HG02610 (cell line): ENCODE measurements at regions not wholly inside any gene's neighbourhood (a gene's known extent, or its start where the extent isn't known, plus 50 kb on each side); places are given as distances from the start of the nearest gene placed in this dataset.

Experiments
- ATAC-seq: cut with Tn5 transposase; IDR thresholded peaks from one replicate; pipeline ENCODE4 v1.9.1; 2021; ENCODE audit warnings: mild to moderate bottlenecking, moderate library complexity; ENCODE audit not compliant: unreplicated experiment

DNA sequence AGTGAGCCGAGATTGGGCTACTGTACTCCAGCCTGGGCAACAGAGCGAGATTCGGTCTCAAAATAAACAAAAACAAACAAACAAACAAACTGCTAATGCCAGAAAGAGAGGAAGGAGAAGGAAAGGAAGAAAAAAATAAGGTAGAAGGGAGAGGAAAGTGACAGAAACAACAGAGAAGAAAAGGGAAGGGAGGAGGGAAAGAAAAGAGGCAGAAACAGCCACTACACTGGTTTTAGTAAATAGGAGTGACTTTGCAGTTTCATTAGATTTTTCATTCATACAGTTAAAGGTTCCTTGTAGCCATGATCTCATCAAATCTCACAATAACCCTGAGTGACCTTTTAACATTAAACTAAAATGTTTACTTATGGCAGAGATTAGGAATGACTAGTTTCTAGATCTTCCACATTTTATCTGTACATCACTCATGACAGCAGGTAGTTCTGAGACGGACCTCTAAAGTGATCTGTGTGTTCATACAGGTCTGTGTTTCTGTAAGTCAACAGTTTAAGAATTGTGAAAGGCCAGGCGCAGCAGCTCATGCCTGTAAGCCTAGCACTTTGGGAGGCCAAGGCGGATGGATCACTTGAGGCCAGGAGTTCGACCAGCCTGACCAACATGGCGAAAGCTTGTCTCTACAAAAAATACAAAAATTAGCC, 191.3 kb upstream of the KLF14 start:
- no peak for ATAC-seq

DNA sequence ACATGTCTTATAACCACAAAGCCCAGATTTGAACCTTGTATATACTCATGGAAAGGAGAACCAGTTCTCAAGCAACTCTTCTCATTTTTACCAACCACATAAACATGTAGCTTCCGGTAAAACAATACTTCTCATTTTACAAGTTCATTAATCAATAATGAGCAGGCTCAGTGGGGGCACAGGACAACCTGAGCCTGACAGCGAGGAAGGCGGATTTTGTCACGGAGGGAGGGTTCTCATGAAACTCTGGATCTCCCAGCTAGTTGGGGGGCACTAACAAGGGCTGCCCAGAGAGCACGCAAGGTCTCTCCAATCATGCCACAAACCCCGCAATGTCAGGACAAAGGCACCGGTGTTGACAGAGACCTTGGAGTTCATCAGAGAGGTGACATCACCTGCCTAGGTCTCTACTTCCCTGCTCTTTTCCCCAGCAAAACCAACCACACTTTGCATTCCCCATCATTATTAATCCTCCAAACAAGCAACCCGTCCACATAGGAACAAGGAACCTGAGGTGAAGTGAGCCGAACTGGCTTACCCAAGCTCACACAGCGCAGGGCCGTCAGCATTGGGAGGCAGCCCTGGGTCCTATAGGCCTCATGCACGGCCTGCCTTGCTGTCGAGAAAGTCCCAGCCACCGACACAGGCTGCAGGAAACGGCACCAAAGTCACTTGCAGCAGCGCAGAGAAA, 192.1 kb upstream of the KLF14 start:
- ATAC-seq, result no peak

DNA sequence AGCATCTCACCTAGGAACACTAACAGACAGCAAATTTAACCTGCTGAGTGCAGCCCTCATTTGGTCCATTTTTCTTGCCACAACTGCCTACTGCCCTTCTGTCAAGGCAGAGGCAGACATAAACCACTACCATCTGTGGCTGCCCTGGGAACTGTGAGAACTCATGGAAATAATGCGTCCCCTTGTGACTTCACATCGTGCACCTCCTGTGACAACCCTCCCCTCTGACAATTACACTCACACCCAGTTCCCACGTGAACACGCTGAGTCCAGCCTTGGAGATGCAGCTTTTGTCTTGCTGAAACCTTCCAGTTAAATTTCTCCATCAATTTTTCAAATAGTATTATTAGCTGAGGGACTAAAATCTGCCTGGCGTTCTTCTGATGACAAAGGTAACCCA, 193.1 kb upstream of the KLF14 start:
- ATAC-seq, result no peak

DNA sequence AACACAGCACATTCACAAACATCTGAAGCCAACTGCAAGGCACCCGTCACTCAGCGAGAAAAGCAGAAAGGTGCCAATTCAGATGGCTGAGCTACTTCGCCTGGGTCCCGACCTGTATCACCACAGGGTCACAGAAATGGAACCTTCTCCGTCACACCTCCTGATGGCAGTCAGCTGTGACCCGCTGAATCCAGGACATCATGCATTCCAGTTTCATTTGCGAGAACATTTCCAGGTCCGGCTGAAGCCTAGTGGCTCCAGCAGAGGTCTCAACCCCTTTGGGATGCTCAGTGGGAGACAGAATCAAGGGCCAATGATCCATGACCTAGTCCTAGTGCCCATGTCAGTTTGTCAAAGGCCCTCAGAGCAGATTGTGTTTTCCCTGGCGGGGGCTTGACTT, 193.6 kb upstream of the KLF14 start:
- ATAC-seq, result no peak

DNA sequence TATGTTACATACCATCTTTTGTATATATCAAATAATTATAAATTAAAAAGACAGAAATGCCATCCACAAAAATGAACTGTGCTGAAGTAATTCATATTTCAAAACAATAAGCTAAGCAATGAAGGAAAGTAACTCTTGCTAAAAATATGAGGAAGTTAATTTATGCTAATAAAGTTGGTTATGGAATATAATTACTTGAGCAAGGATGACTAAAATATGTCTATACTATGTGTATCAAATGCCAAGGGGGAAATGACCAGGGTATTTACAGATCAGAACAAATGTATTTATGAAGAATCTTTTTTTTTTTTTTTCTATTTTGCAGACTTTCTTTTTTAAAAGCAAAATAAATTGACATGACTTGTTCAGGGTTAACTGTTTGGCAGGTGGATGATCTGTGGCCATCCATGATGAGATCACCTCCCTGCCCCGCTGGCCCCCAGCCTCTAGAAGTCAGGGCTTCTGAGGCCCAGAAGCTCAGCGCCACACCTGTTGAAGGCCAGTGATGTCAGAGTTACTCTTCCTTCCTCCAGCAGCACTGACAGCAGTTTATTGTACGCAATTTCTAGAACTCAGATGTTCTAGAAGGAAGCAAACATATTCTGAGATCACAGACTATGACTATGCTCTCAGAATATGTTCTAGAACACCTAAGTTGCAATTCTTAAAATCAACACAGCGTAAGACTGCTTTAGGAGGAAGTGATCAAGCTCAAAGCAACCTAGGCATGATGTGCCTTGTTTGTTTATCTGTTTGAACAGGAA, 196.1 kb upstream of the KLF14 start:
- no peak for ATAC-seq

DNA sequence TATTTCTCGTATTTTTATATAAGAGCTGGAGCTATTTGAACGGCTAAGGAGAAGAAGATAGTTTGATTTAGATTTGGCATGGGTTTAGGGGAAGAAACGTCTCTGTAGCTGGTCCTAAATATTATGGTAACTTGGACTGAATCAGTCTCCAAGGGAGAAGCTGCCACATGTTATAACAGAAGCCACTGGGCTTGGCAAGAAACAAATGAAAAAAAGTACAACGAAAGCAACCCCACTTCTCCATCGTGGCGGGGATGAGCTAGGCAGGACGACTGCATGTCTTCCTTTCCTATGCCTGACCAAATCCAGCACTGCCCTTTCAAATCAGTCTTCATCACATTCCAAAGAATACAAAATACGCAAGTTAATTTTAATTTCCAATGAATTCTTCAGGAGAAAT, 196.7 kb upstream of the KLF14 start:
- ATAC-seq, result no peak

DNA sequence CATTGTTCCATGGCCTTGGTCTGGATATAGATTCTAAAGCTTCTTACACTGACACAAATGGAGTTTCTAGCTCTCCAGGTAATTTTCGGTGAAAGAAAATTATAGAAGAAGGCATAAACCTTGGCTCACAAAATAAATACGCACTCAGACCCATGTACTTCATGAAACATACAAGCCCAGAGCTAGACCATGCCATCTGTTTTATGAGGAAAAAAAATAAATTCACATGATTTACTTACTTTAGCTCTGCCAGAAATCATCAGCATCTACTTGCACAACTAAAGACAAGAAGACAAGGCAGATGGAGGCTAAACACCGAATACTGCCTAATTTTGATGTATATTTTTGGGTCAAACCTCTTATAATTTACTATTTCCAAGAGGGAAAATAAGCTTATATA, 197.4 kb upstream of the KLF14 start:
- no peak for ATAC-seq

DNA sequence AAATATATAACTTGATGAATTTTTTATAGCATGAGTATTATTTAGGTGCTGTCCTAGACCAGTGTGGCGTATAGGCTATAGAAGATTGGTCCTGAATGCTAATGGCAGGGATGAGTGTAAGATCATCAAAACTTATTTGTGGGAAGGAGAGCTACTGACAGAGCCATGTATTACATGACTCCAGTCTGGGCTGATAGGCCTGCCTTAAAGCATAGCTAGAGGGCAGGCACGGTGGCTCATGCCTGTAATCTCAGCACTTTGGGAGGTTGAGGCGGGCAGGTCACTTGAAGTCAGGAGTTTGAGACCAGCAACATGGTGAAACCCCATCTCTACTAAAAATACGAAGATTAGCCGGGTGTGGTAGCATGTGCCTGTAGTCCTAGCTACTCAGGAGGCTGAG, 198.1 kb upstream of the KLF14 start:
- no peak for ATAC-seq

- ATAC-seq, result no peak
Measured at GRCh38 chr7:130932667-130933432, 198.8 kb upstream of the KLF14 start.

- no peak for ATAC-seq
Measured at GRCh38 chr7:130933919-130934318, 199.9 kb upstream of the KLF14 start.

- no peak for ATAC-seq
Measured at GRCh38 chr7:130935564-130936157, 201.7 kb upstream of the KLF14 start.

GRCh38 chr7:130936202-130936931, 202.4 kb upstream of the KLF14 start:
- ATAC-seq, result no peak

GRCh38 chr7:130937016-130937415, 203.0 kb upstream of the KLF14 start:
- no peak for ATAC-seq

- no peak for ATAC-seq
Measured at GRCh38 chr7:130937830-130938229, 203.8 kb upstream of the KLF14 start.

DNA sequence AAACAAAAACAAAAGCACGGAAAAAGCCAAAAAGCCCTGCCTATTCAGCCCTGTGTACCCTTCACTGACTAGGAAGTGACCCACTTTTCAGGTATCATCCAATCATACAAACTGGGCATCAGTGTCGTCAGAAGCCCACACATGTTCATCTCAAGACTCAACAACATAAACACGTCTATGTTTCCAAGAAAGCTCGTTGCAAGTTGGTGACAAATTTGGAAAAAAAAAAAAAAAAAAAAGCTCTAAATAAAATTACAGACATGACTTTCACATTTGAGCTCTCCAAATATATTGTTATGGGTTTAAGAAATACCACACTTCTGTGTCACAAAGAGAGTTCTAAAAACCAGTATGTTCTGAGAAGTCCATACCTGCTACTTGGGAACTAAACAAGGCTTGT, 204.7 kb upstream of the KLF14 start:
- no peak for ATAC-seq

DNA sequence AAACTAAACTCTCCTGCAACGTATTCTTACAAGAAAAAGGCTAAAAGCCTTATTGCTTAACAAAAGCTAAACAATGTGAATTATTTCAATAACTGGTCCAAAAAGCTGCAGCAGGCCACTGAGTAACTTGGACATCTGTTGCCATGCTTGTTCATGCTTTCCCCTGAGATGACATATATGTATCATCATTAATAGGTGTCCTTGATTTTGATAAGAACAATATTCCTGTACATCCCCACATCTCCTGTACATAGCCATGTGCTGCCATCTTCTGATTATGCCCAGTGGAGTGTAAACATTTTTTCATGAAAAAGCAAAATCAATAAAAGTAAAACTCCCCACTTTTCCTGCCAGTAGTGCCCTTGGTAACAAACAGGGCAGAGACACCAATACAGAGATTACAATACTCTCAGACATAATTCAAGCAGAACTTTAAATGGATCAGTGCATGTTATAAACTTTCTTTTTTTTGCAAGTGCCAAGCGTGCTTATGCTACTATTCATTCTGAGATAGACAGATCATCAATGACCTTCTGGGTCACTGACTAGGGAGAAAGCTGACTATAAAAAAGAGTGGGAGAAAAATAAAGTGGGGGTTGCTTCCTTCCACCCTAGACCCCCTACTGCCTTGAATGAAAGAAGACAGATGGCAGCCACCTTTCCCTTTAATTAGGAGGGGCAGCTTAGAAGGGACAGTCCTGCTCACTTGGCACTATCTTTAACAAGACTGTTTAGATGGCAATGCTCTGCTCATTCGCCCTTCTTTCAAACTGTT, 205.5 kb upstream of the KLF14 start:
- no peak for ATAC-seq

DNA sequence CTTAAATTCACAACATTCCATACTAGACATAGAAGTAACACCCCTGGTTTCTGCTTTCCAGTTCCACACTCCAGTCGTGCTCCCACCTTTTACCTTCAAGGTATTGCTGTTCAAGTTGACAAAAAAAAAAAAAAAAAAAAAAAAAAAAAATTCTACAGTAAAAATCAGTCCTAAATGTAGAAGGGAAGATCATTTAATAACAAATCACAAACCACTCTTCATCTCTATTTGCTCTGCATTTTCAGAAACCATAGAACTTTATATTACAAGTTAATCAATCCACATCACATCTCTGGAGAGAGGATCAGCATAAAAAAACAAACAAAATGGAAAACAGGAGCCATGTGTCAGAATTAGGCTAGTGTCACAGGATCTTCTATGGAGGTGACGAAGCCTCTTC, 206.3 kb upstream of the KLF14 start:
- no peak for ATAC-seq

GRCh38 chr7:130940907-130941306, 206.9 kb upstream of the KLF14 start:
- ATAC-seq, result no peak
